IPS-18a (cell line): ENCODE measurements at regions not wholly inside any gene's neighbourhood (a gene's known extent, or its start where the extent isn't known, plus 50 kb on each side); places are given as distances from the start of the nearest gene placed in this dataset.

Experiments
- H3K27ac ChIP-seq: one replicate; pipeline ENCODE4 v1.5.1; 2013; ENCODE audit warnings: low read length
- H3K27me3 ChIP-seq: one replicate; pipeline ENCODE4 v1.6.1; 2013; ENCODE audit warnings: mild to moderate bottlenecking, low read length; ENCODE audit not compliant: control insufficient read depth, insufficient read depth
- H3K36me3 ChIP-seq: one replicate; pipeline ENCODE4 v1.6.1; 2013; ENCODE audit warnings: low read depth, low read length; ENCODE audit not compliant: control insufficient read depth
- H3K4me1 ChIP-seq: one replicate; pipeline ENCODE4 v1.6.1; 2013; ENCODE audit warnings: low read depth, low read length; ENCODE audit not compliant: control insufficient read depth
- H3K4me3 ChIP-seq: one replicate; pipeline ENCODE4 v1.5.1; 2013; ENCODE audit warnings: low read length
- H3K9ac ChIP-seq: one replicate; pipeline ENCODE4 v1.6.1; 2013; ENCODE audit warnings: mild to moderate bottlenecking, low read length, moderate library complexity
- H3K9me3 ChIP-seq: one replicate; pipeline ENCODE4 v1.6.1; 2013; ENCODE audit warnings: low read depth, low read length; ENCODE audit not compliant: control insufficient read depth

DNA sequence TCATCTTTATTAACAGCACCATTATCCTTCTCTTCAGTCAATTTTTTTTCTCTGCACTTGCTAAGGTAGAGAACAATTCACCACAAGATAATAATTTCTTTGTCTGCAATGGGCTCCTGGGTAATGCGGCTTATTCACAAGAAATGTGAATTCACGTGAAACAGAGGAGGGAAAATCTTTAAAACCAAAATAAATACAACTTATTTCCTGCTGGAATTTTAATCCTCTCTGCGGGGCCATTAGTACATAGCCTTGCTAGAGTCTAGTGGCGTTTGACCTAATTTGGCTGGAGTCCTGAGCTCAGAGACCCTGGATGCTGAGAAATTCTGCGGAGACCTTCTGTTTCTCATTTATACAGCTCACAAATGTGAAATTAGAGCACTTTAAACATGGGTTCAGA lies 319.3 kb upstream of the MMADHC start:
- H3K36me3 ChIP-seq: no peaks in the 10 kb centered on the region
- H3K27me3 ChIP-seq: no peaks in the 10 kb centered on the region
- no peak overlapping the region for H3K27ac ChIP-seq
- H3K9ac ChIP-seq: no peak overlapping the region
- H3K9me3 ChIP-seq: no peaks in the 10 kb centered on the region
- H3K4me1 ChIP-seq: no peaks in the 10 kb centered on the region
- H3K4me3 ChIP-seq: no peak overlapping the region

GRCh38 chr2:149904352-149905175 lies 317.0 kb upstream of the MMADHC start:
- Histone ChIP-seq H3K4me1 (peaks cover 6% of the 10 kb centered on the region), H3K4me3 (no peak overlapping the region), H3K27me3 (no peaks in the 10 kb centered on the region), H3K9ac (no peak overlapping the region), H3K36me3 (no peaks in the 10 kb centered on the region), H3K27ac (no peak overlapping the region), H3K9me3 (no peaks in the 10 kb centered on the region)

DNA sequence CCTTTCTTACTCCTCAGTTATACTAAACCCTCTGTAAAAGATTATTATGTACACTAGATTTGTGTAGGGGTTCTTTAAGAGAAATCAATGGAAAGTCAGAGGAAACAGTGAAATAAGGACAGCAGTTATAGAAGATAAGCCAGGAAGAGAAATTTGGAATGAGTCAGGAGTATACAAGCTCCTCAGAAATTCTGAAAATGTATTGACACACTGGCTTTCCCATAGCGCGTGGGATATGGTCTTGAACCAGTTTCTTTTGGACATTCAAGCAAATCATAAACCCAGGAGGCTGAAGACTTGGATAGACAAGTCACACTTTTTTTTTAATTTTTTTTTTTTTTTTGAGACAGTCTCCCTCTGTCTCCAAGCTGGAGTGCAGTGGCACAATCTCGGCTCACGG lies 316.1 kb upstream of the MMADHC start:
- Histone ChIP-seq H3K27me3 (no peaks in the 10 kb centered on the region), H3K4me3 (no peak overlapping the region), H3K27ac (no peak overlapping the region), H3K9me3 (no peaks in the 10 kb centered on the region), H3K9ac (no peak overlapping the region), H3K4me1 (peaks cover 6% of the 10 kb centered on the region), H3K36me3 (no peaks in the 10 kb centered on the region)

DNA sequence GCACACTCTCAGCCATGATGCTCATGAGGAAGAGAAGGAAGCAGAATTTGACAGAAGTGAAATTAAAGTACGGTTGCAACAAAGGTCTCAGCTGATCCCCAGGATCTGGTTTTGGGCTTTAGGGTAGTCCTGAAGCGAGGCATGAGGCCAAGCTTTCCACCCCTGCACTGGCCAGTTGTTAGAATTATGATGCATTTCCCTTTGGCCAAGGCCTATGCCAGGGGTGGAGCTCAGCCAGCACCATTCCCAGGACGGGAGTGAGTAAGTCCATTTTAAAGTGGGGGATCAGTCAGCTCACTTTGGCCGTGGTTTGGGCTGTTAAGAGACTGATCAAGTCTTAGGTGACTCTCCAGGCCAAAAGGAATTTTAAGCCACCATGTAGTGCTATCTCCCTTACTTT lies 314.5 kb upstream of the MMADHC start:
- Histone ChIP-seq H3K27me3 (no peaks in the 10 kb centered on the region), H3K9me3 (no peaks in the 10 kb centered on the region), H3K9ac (no peak overlapping the region), H3K27ac (no peak overlapping the region), H3K36me3 (no peaks in the 10 kb centered on the region), H3K4me3 (no peak overlapping the region), H3K4me1 (peaks cover 6% of the 10 kb centered on the region)

DNA sequence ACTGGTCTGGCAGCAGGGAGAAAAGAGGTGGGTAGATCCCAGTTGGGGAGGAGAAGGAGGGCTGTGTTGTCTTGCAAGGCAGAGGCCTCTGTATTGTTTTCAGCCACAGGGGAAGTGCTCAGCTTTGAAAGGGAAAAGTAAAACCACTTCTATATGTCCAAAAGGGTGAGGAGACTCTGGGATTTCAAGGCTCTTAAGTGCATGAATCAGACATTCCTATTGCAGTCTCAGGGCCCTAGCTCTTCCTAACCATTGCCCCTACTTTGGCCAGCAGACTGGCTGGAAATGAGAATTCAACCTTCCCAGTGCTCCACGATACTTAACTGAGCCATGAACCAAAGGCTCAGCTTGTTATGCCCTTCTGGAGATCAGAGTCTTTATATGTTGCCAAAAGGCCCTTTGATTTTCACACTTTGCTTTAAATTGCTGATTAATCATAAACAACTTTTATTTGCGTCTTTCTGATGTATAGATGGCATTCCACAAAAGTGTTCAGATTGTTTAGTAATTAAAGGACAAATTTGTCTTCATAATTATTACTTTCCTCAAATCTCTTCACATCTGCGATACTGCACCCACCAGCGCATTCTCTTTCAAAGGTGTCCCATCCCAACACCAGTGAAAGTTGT lies 313.8 kb upstream of the MMADHC start:
- Histone ChIP-seq H3K4me3 (no peak overlapping the region), H3K4me1 (peaks cover 6% of the 10 kb centered on the region), H3K27ac (no peak overlapping the region), H3K36me3 (no peaks in the 10 kb centered on the region), H3K27me3 (no peaks in the 10 kb centered on the region), H3K9me3 (no peaks in the 10 kb centered on the region), H3K9ac (no peak overlapping the region)

DNA sequence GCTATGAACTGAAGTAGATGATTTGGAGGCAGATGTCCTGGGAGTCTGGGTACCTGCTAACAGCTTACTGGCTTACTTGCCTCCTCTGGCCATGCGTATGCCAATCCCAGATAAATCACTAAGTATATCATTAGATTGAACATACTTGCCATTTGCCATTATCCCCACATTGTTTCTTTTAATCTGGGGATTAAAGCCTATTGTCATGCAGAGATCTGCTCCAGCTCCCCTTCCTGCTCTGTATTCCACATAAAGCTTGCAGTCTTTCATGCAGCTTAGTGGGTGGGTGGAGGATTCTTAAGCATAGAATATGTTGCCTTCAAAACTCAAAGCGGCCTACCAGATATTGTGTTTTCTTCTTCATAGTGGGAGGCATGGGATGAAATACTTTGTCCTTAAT lies 311.8 kb upstream of the MMADHC start:
- Histone ChIP-seq H3K9ac (no peak overlapping the region), H3K9me3 (no peaks in the 10 kb centered on the region), H3K36me3 (no peaks in the 10 kb centered on the region), H3K27ac (no peak overlapping the region), H3K4me1 (peaks cover 6% of the 10 kb centered on the region), H3K27me3 (no peaks in the 10 kb centered on the region), H3K4me3 (no peak overlapping the region)

- Histone ChIP-seq H3K9ac (no peak overlapping the region), H3K9me3 (no peaks in the 10 kb centered on the region), H3K27me3 (no peaks in the 10 kb centered on the region), H3K36me3 (no peaks in the 10 kb centered on the region), H3K4me1 (peaks cover 3% of the 10 kb centered on the region), H3K4me3 (no peak overlapping the region), H3K27ac (no peak overlapping the region)
Measured at GRCh38 chr2:149894760-149895159, 307.2 kb upstream of the MMADHC start.

DNA sequence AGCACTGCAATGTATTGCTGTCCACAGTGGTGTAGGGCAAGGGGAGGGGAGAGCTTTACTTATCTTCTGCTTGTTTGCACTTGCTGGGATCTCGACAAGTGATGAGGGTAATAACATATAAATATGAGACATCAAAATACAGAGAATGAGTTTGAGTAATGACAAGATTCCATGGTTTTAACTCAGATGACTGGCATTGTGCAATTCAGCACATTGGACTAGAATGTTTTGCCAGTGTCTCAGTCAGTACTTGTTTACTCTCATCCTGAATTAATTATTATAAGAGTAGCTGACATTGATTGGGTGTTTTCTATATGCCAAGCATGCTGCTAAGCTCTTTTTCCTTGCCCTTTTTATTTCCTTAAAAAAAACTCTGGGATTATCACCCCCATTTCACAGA lies 306.7 kb upstream of the MMADHC start:
- Histone ChIP-seq H3K9me3 (no peaks in the 10 kb centered on the region), H3K9ac (no peak overlapping the region), H3K4me1 (no peaks in the 10 kb centered on the region), H3K4me3 (no peak overlapping the region), H3K36me3 (no peaks in the 10 kb centered on the region), H3K27me3 (no peaks in the 10 kb centered on the region), H3K27ac (no peak overlapping the region)

GRCh38 chr2:149892563-149892962 lies 305.0 kb upstream of the MMADHC start:
- Histone ChIP-seq H3K27me3 (no peaks in the 10 kb centered on the region), H3K36me3 (no peaks in the 10 kb centered on the region), H3K9me3 (no peaks in the 10 kb centered on the region), H3K4me1 (no peaks in the 10 kb centered on the region), H3K4me3 (no peak overlapping the region), H3K9ac (no peak overlapping the region), H3K27ac (no peak overlapping the region)

GRCh38 chr2:149885946-149886345 lies 298.4 kb upstream of the MMADHC start:
- Histone ChIP-seq H3K4me1 (no peaks in the 10 kb centered on the region), H3K27ac (no peak overlapping the region), H3K4me3 (no peak overlapping the region), H3K9ac (no peak overlapping the region), H3K27me3 (no peaks in the 10 kb centered on the region), H3K36me3 (no peaks in the 10 kb centered on the region), H3K9me3 (no peaks in the 10 kb centered on the region)

DNA sequence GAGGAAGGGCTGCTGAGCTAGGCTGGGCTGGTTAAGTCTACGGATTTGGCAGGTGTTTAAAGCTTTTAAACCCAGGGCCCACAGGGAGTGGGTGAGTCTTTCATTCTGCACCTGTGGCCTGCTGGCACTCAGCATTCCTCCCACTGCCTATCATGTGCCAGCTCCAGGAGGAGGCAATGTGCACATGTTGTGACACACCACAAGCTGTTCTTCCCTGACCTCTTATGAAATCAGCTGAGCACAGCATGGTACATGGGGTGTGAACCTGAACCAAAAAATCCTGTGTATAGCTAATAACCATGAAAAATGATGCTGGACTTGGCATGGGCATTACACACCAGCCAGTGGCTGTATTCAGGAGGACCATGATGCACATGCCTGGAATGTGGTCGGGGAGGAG lies 297.9 kb upstream of the MMADHC start:
- Histone ChIP-seq H3K9ac (no peak overlapping the region), H3K4me3 (no peak overlapping the region), H3K27ac (no peak overlapping the region), H3K9me3 (no peaks in the 10 kb centered on the region), H3K4me1 (no peaks in the 10 kb centered on the region), H3K27me3 (no peaks in the 10 kb centered on the region), H3K36me3 (no peaks in the 10 kb centered on the region)

DNA sequence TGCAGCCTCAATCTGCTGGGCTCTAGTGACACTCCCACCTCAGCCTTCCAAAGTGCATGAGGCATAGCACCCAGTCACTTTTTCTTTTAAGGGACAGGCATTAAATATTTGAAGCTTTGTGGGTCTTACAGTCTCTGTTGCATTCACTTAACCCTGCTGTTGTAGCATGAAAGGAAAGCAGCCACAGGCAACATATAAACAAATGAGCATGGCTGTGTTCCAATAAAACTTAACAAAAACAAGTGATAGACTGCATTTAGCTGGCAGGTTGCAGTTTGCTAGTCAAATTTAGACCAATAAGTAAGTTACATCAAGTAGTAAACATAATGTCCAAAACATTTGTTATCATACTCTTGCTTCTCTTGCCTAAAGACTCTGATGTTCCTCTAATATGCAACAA lies 297.3 kb upstream of the MMADHC start:
- Histone ChIP-seq H3K27ac (no peak overlapping the region), H3K9ac (no peak overlapping the region), H3K4me3 (no peak overlapping the region), H3K9me3 (no peaks in the 10 kb centered on the region), H3K4me1 (no peaks in the 10 kb centered on the region), H3K27me3 (no peaks in the 10 kb centered on the region), H3K36me3 (no peaks in the 10 kb centered on the region)
